Chondrocyte (in vitro differentiated cells): ENCODE measurements at regions not wholly inside any gene's neighbourhood (a gene's known extent, or its start where the extent isn't known, plus 50 kb on each side); places are given as distances from the start of the nearest gene placed in this dataset.

Experiments used
- DNase-seq: peaks from one replicate; pipeline ENCODE4 v3.0.0; 2021; ENCODE audit warnings: mixed read lengths, low spot score
- H3K27ac Mint-ChIP-seq: one replicate; pipeline ENCODE4 v1.8.0; 2021; ENCODE audit warnings: mild to moderate bottlenecking, moderate library complexity, mixed read lengths; ENCODE audit not compliant: unreplicated experiment
- H3K27me3 Mint-ChIP-seq: 2 replicates; pipeline ENCODE4 v1.8.0; 2021; ENCODE audit warnings: low read depth, mixed read lengths
- H3K36me3 Mint-ChIP-seq: 2 replicates; pipeline ENCODE4 v1.8.0; 2021; ENCODE audit warnings: low read depth, mixed read lengths
- H3K4me1 Mint-ChIP-seq: 2 replicates; pipeline ENCODE4 v1.8.0; 2021; ENCODE audit warnings: low read depth, mild to moderate bottlenecking, mixed read lengths
- H3K4me3 Mint-ChIP-seq: one replicate; pipeline ENCODE4 v1.8.0; 2021; ENCODE audit warnings: mild to moderate bottlenecking, moderate library complexity, mixed read lengths; ENCODE audit not compliant: unreplicated experiment
- H3K9me3 Mint-ChIP-seq: 2 replicates; pipeline ENCODE4 v1.8.0; 2021; ENCODE audit warnings: low read depth, mixed read lengths
- TF ChIP-seq, protein P1 (sequence below): fragments of 200-600 bp; sonication (generic); IDR thresholded peaks from 2 replicates; pipeline ENCODE4 v1.5.0; 2021; ENCODE audit warnings: antibody characterized with exemption, mild to moderate bottlenecking, moderate library complexity

DNA sequence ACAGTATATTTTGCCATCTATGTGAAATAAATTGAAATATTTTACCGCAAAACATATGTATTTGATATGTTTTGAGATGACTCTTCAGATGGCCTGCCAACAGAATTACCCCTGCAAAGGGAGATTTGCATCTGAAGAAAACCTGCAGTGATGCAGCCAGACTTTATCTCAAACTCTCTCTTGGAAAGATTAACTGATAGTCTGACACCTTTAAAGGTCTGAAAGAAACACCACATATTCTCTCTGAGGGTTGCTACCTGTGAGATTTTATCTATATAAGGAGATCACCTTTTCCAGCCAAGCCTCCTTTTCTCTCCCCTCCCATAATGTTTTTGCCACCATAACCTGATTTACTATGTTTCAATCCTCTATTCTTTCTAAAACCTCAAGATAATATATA, 1106.3 kb upstream of the IGFBP7 start:
- DNase-seq, result no peak
- Mint-ChIP-seq H3K9me3 (peaks cover 9% of the 10 kb centered on the region), H3K4me3 (no peak overlapping the region), H3K27ac (no peak overlapping the region), H3K27me3 (peaks cover 2% of the 10 kb centered on the region), H3K36me3 (no peaks in the 10 kb centered on the region), H3K4me1 (no peaks in the 10 kb centered on the region)
- TF ChIP-seq, protein P1, sequence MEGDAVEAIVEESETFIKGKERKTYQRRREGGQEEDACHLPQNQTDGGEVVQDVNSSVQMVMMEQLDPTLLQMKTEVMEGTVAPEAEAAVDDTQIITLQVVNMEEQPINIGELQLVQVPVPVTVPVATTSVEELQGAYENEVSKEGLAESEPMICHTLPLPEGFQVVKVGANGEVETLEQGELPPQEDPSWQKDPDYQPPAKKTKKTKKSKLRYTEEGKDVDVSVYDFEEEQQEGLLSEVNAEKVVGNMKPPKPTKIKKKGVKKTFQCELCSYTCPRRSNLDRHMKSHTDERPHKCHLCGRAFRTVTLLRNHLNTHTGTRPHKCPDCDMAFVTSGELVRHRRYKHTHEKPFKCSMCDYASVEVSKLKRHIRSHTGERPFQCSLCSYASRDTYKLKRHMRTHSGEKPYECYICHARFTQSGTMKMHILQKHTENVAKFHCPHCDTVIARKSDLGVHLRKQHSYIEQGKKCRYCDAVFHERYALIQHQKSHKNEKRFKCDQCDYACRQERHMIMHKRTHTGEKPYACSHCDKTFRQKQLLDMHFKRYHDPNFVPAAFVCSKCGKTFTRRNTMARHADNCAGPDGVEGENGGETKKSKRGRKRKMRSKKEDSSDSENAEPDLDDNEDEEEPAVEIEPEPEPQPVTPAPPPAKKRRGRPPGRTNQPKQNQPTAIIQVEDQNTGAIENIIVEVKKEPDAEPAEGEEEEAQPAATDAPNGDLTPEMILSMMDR, result no peak

DNA sequence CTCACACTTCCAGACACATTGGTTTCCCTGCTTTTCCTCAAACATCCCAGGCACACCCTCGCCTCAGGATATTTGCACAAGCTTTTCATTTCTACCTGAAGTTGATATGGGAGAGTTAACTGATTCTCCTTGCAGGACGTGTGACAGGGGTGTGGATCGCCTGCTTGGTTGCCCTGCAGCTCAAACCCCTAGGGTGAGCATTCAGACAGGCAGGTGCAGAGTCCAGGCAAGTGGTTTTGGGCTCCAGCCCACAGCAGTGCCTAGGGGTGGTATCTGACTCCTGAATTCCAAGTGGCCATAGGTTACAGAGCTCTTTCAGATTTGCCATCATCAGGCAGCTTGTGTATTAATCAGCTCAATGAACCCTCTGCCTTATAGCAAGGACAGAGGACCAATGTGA, 1104.2 kb upstream of the IGFBP7 start:
- no peak for DNase-seq
- Mint-ChIP-seq H3K4me3 (no peak overlapping the region), H3K27me3 (peaks cover 2% of the 10 kb centered on the region), H3K4me1 (no peaks in the 10 kb centered on the region), H3K27ac (no peak overlapping the region), H3K36me3 (no peaks in the 10 kb centered on the region), H3K9me3 (no peaks in the 10 kb centered on the region)
- TF ChIP-seq, protein P1, result no peak

DNA sequence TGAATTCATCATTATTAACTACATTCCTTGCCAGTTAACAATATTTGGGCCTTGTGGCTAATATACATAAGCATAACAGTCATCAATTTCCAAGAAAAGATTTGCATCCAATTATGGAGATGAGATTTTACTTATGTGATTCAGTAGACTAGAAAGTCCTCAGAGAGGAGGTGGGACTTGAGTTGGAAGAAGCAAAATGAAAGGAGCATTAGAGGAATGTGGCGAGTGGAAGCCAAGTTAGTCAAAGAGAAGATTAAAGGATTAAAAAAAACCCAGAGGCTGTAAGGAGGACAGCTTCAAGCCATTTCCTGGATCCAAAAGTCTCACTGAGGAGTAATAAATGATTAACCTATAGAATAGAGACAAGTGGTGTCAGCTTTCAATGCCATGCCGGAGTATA, 1099.4 kb upstream of the IGFBP7 start:
- Mint-ChIP-seq H3K4me3 (no peak overlapping the region), H3K9me3 (no peaks in the 10 kb centered on the region), H3K4me1 (no peaks in the 10 kb centered on the region), H3K36me3 (no peaks in the 10 kb centered on the region), H3K27me3 (no peaks in the 10 kb centered on the region), H3K27ac (no peak overlapping the region)
- TF ChIP-seq, protein P1, result no peak
- no peak for DNase-seq

DNA sequence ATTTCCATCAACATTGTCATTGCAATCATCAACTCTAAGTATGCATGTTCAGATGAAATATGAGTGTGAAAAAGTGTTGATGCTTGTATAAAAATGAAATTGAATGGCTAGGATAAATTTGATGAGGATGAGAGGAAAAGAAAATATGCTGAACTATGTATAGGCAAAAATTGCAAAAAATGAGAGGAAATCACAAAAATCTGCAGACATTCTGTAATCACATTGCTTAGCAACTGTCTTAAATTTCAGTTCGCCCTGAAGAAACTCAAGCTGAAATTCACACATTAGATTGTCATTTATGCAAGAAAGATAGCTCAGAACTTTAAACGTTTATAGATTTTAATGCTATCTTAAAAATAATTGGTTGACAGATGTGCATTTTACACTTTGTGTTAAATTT, 1098.8 kb upstream of the IGFBP7 start:
- Mint-ChIP-seq H3K36me3 (no peaks in the 10 kb centered on the region), H3K4me1 (no peaks in the 10 kb centered on the region), H3K27me3 (no peaks in the 10 kb centered on the region), H3K4me3 (no peak overlapping the region), H3K9me3 (no peaks in the 10 kb centered on the region), H3K27ac (no peak overlapping the region)
- TF ChIP-seq, protein P1, result no peak
- no peak for DNase-seq

DNA sequence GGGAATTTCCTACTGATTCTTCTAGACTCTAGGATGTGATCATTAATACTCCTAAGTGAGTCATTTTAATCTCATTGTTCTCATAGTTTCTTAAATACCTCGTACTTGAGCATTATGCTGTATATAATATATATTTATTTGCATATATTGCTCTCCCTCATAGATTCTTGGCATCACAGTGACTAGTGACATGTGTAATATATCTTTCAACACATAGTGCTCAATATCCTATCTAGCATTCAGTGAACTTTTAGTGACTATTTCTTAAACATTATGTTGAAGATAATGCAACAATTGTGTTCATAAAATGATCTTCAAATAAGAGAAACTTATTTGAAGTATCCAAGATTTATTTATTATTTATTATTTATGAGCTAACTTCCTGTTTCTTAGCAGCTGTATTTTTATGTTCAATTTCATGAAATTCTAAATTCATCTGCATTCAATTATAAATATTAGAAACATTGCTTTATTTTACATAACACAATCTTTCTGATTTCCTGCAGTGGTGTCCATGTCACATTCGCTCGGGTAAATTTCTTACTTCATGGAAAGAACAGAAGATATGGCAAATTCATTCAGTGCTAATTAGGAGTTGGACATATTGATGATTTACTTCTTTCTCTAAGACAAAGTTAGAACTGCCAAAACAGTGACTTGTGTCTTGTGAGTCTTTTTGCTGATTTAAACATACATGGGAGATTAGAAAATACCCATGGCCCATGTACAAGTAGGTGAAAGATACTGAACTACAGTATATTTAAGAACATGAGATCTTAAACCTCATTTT, 1095.5 kb upstream of the IGFBP7 start:
- no peak overlapping the region for H3K27ac Mint-ChIP-seq
- no peak for DNase-seq
- H3K36me3 Mint-ChIP-seq, result no peaks in the 10 kb centered on the region
- TF ChIP-seq, protein P1, result no peak
- H3K4me3 Mint-ChIP-seq, result no peak overlapping the region
- H3K27me3 Mint-ChIP-seq, result no peaks in the 10 kb centered on the region
- H3K4me1 Mint-ChIP-seq, result no peaks in the 10 kb centered on the region
- no peaks in the 10 kb centered on the region for H3K9me3 Mint-ChIP-seq
